ENCODE measurements at regions not wholly inside any gene's neighbourhood (a gene's known extent, or its start where the extent isn't known, plus 50 kb on each side); places are given as distances from the start of the nearest gene placed in this dataset.

DNA sequence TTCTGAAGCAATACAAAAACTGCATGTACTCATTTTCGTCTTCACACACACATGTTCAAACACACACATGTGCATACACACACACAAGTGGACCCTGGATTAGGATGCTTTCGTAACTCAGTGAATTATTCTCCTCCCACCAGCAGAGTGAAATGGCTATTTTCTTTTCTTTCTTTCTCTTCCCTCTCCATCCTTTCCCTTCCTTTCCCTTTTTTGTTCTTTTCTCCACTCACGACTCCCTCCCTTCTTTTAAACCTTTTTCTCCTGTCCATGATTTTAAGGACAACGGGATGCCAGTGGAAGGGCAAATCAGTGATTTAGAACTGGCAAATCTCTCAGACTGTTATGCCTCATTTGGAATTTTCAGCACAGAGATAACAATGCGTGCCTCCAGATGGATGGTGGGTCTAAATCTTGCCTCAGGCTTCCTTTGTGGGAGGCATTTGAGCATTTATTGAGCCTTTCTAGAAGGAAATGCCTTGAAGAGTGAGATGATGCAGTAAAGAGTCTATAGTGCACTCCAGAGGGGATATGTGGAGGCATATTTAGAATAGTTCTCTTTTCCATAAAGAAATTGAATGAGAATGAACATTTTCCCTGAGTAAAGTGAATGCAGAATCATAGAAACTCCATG, 130.4 kb upstream of the SLC7A14 start:
- ATAC-seq (replicated peaks in 6 of 8): peak in 1 of 8 experiments; percentile 48
- Histone ChIP-seq H3K4me3 (no peak overlapping the region), H3K27ac (no peak overlapping the region), H3K4me1 (replicated peaks in 1 of 2) (no peaks in the 10 kb centered on the region)
- in situ Hi-C loops (cut with MboI; ENCODE audit: low pct_unique_long_range_greater_than_20kb in 2 of 9, low sequenced_read_pairs in 9 of 9, unreplicated experiment in 9 of 9): no loop called here
- 34 to 92% (median 78%) methylated on average over 1 to 5 of the region's 5 CpGs for WGBS, 10 experiments

GRCh38 chr3:170714562-170715535, 129.0 kb upstream of the SLC7A14 start:
- no peak for ATAC-seq (replicated peaks in 6 of 8)
- no peak overlapping the region for H3K27ac ChIP-seq
- 44 to 100% (median 75%) methylated on average over 1 to 3 of the region's 3 CpGs for WGBS, 10 experiments
- no peak overlapping the region for H3K4me3 ChIP-seq
- H3K4me1 ChIP-seq (replicated peaks in 1 of 2): no peaks in the 10 kb centered on the region
- in situ Hi-C loops (cut with MboI; ENCODE audit: low pct_unique_long_range_greater_than_20kb in 2 of 9, low sequenced_read_pairs in 9 of 9, unreplicated experiment in 9 of 9): no loop called here

GRCh38 chr3:170714122-170714521, 128.2 kb upstream of the SLC7A14 start:
- peak in 1 of 8 experiments; percentile 79 for ATAC-seq (replicated peaks in 6 of 8)
- Histone ChIP-seq H3K4me1 (replicated peaks in 1 of 2) (no peaks in the 10 kb centered on the region), H3K27ac (no peak overlapping the region), H3K4me3 (no peak overlapping the region)
- 16 to 94% (median 83%) methylated on average over 2 to 3 of the region's 3 CpGs for WGBS, 10 experiments
- in situ Hi-C loops (cut with MboI; ENCODE audit: low pct_unique_long_range_greater_than_20kb in 2 of 9, low sequenced_read_pairs in 9 of 9, unreplicated experiment in 9 of 9): no loop called here

DNA sequence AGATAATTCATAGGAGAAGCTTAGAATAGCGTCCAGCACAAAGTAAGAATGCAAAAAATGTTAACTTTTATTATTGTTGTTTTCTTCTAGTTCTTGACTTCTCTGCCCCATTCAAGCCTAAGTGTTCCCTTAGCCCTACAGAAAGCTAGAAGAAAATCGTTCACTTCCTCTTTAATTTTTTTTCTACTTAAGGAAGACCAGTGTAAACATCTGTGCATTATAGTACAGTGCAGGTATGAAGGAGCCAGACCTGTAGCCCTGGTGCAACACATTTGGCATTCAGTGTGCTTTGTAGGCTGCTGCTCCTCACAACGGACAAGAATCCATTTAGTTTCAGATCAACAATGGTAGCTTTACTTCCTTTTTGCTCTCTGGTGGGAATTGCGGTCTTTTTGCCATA, 127.8 kb upstream of the SLC7A14 start:
- WGBS, 10 experiments: 63 to 100% (median 75%) methylated on average over 1 to 4 of the region's 4 CpGs; no CpG with 5 or more reads in 1 of the 10 experiments
- Histone ChIP-seq H3K27ac (no peak overlapping the region), H3K4me1 (replicated peaks in 1 of 2) (no peaks in the 10 kb centered on the region), H3K4me3 (no peak overlapping the region)
- peak in 1 of 8 experiments; percentile 93 for ATAC-seq (replicated peaks in 6 of 8)
- in situ Hi-C loops (cut with MboI; ENCODE audit: low pct_unique_long_range_greater_than_20kb in 2 of 9, low sequenced_read_pairs in 9 of 9, unreplicated experiment in 9 of 9): no loop called here

GRCh38 chr3:170712798-170713197, 126.9 kb upstream of the SLC7A14 start:
- H3K4me1 ChIP-seq (replicated peaks in 1 of 2): no peaks in the 10 kb centered on the region
- 28 to 95% (median 85%) methylated on average over 2 of the region's 2 CpGs; no CpG with 5 or more reads in 2 of the 10 experiments for WGBS, 10 experiments
- no peak overlapping the region for H3K4me3 ChIP-seq
- in situ Hi-C loops (cut with MboI; ENCODE audit: low pct_unique_long_range_greater_than_20kb in 2 of 9, low sequenced_read_pairs in 9 of 9, unreplicated experiment in 9 of 9): no loop called here
- ATAC-seq (replicated peaks in 6 of 8): no peak
- H3K27ac ChIP-seq: no peak overlapping the region

- Histone ChIP-seq H3K4me3 (no peak overlapping the region), H3K27ac (no peak overlapping the region), H3K4me1 (replicated peaks in 1 of 2) (no peaks in the 10 kb centered on the region)
- no peak for ATAC-seq (replicated peaks in 6 of 8)
- in situ Hi-C loops (cut with MboI; ENCODE audit: low pct_unique_long_range_greater_than_20kb in 2 of 9, low sequenced_read_pairs in 9 of 9, unreplicated experiment in 9 of 9): no loop called here
- WGBS, 10 experiments: 88 to 100% (median 100%) methylated on average over 1 of the region's 1 CpG; no CpG with 5 or more reads in 5 of the 10 experiments
Observed at GRCh38 chr3:170712336-170712735, 126.5 kb upstream of the SLC7A14 start.

DNA sequence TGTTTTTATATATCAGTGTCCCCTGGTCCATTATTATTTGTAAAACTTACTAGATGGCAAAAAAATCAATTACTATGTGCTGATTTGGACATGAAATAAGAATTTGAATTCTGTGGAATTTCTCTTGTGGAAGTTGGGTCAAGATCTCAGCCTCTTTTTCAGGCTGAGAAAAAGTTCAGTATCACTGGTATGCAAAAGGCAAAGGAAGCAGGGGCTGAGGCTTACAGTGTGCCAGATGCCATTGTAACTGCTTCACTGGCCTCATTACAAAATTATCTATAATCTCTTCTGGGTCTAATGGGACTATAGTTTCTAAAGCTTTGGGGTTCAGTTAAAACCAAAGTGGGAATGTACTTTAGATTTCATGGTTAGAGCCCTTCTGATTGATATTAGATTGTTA, 125.9 kb upstream of the SLC7A14 start:
- no peak overlapping the region for H3K27ac ChIP-seq
- ATAC-seq (replicated peaks in 6 of 8): no peak
- H3K4me1 ChIP-seq (replicated peaks in 1 of 2): no peaks in the 10 kb centered on the region
- no peak overlapping the region for H3K4me3 ChIP-seq
- in situ Hi-C loops (cut with MboI; ENCODE audit: low pct_unique_long_range_greater_than_20kb in 2 of 9, low sequenced_read_pairs in 9 of 9, unreplicated experiment in 9 of 9): no loop called here

DNA sequence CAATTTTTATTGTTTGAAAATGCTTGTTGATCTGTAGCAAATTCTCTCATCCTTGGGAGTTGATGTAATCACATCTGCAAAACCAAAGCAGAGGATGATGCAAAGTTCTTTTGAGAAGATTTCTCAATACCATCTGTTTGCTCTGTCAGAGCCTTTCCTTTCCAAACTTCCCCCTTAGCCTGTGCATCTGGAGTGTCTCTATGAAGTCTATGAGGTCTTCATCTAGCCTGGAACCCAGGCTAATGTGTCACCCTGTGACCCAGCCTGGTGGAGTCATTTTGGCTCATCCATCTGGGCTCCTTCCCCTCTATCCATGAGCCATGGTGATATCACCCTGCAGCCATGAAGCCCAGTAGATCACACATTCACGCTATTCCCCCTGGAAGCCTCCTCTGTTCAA, 123.2 kb upstream of the SLC7A14 start:
- Histone ChIP-seq H3K4me1 (replicated peaks in 1 of 2) (no peaks in the 10 kb centered on the region), H3K4me3 (no peak overlapping the region), H3K27ac (no peak overlapping the region)
- in situ Hi-C loops (cut with MboI; ENCODE audit: low pct_unique_long_range_greater_than_20kb in 2 of 9, low sequenced_read_pairs in 9 of 9, unreplicated experiment in 9 of 9): no loop called here
- 13 to 100% (median 57%) methylated on average over 1 of the region's 1 CpG; no CpG with 5 or more reads in 6 of the 10 experiments for WGBS, 10 experiments
- peak in 3 of 8 experiments; percentile 58 to 95 (median 93) for ATAC-seq (replicated peaks in 6 of 8)

GRCh38 chr3:170707899-170708298, 122.0 kb upstream of the SLC7A14 start:
- WGBS, 10 experiments: 50 to 100% (median 90%) methylated on average over 1 to 2 of the region's 2 CpGs; no CpG with 5 or more reads in 3 of the 10 experiments
- in situ Hi-C loops (cut with MboI; ENCODE audit: low pct_unique_long_range_greater_than_20kb in 2 of 9, low sequenced_read_pairs in 9 of 9, unreplicated experiment in 9 of 9): no loop called here
- ATAC-seq (replicated peaks in 6 of 8): no peak

GRCh38 chr3:170705131-170705530, 119.3 kb upstream of the SLC7A14 start:
- Histone ChIP-seq H3K27ac (no peak overlapping the region), H3K4me1 (replicated peaks in 1 of 2) (no peaks in the 10 kb centered on the region), H3K4me3 (no peak overlapping the region)
- in situ Hi-C loops (cut with MboI; ENCODE audit: low pct_unique_long_range_greater_than_20kb in 2 of 9, low sequenced_read_pairs in 9 of 9, unreplicated experiment in 9 of 9): no loop called here
- ATAC-seq (replicated peaks in 6 of 8): no peak
- WGBS, 10 experiments: 38 to 84% (median 66%) methylated on average over 3 to 5 of the region's 5 CpGs; no CpG with 5 or more reads in 3 of the 10 experiments

More at GRCh38 chr3:170707899-170708298, 122.0 kb upstream of the SLC7A14 start:
- H3K4me1 ChIP-seq (replicated peaks in 1 of 2): no peaks in the 10 kb centered on the region
- H3K27ac ChIP-seq: no peak overlapping the region
- no peak overlapping the region for H3K4me3 ChIP-seq

DNA sequence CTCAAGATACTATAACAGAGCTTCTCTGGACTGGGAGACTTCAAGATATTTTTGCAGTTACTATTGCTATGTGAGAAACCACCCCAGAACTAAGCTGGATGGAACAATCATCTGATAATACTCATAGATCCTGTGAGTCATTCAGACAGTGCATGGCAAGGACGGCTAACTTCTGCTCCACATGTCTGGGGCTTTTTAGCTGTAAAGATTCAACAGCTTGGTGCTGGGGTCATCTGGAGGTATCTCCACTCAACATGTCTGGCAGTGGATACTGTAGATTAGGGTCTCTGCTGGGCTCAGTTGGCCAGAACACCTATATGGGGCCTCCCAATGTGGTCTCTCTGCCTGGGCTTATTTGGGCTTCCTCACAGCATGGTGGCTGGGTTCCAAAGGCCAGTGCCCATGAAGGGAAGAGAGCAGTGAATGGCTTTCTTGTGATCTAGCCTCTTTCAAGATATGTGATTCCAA, 117.3 kb upstream of the SLC7A14 start:
- in situ Hi-C loops (cut with MboI; ENCODE audit: low pct_unique_long_range_greater_than_20kb in 2 of 9, low sequenced_read_pairs in 9 of 9, unreplicated experiment in 9 of 9): no loop called here

GRCh38 chr3:170701696-170702678, 116.1 kb upstream of the SLC7A14 start:
- Histone ChIP-seq H3K4me1 (replicated peaks in 1 of 2) (no peaks in the 10 kb centered on the region), H3K4me3 (no peak overlapping the region), H3K27ac (no peak overlapping the region)
- WGBS, 10 experiments: 57 to 100% (median 70%) methylated on average over 1 to 4 of the region's 4 CpGs
- no peak for ATAC-seq (replicated peaks in 6 of 8)
- in situ Hi-C loops (cut with MboI; ENCODE audit: low pct_unique_long_range_greater_than_20kb in 2 of 9, low sequenced_read_pairs in 9 of 9, unreplicated experiment in 9 of 9): no loop called here

More for the DNA sequence above, 117.3 kb upstream of the SLC7A14 start:
- peak in 2 of 8 experiments; percentile 57 to 67 for ATAC-seq (replicated peaks in 6 of 8)
- WGBS, 10 experiments: 13 to 86% (median 68%) methylated on average over 1 of the region's 1 CpG; no CpG with 5 or more reads in 6 of the 10 experiments
- H3K4me1 ChIP-seq (replicated peaks in 1 of 2): no peaks in the 10 kb centered on the region
- H3K27ac ChIP-seq: no peak overlapping the region
- no peak overlapping the region for H3K4me3 ChIP-seq
